HG03439 (cell line): ENCODE measurements at regions not wholly inside any gene's neighbourhood (a gene's known extent, or its start where the extent isn't known, plus 50 kb on each side); places are given as distances from the start of the nearest gene placed in this dataset.

Experiments
- ATAC-seq: cut with Tn5 transposase; IDR thresholded peaks from one replicate; pipeline ENCODE4 v1.9.1; 2021; ENCODE audit warnings: mild to moderate bottlenecking, moderate library complexity; ENCODE audit not compliant: unreplicated experiment

DNA sequence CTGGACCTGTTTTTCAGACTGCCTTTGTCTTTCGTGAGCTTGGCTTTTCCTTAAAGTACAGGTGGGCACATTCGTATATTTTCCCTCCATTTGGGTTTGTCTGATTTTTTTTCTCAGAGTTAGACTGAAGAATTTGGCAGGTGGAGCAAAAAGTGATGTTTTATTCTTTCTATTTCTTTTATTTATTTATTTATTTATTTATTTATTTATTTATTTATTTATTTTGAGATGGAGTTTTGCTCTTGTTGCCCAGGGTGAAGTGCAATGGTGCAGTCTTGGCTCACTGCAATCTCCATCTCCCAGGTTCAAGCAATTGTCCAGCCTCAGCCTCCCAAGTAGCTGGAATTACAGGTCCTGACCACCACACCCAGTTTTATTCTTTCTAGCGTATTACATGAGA, 1805.1 kb upstream of the WWC1 start:
- ATAC-seq, result no peak

DNA sequence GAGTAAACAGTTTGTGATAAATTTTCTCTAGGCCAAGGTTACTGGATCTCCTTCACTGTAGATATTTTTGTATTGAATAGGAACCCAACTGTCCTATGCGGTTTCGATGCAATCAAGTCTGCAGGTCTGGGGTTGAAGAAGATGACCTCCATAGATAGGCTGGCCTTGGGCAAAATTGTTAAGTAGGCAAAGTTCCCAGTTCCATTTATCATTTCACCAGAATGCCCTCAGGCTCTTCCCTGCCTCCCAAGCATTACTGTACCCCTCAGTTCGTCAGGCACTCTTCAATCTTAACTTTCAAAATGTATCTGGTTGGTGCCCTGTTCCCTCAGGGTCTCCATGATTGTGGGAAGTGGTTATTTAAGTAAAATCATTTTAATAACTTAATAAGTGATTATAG, 1802.9 kb upstream of the WWC1 start:
- ATAC-seq, result no peak

GRCh38 chr5:166493040-166493439, 1798.4 kb upstream of the WWC1 start:
- ATAC-seq, result no peak

GRCh38 chr5:166493612-166494011, 1797.8 kb upstream of the WWC1 start:
- no peak for ATAC-seq

- ATAC-seq, result no peak
Measured at GRCh38 chr5:166497496-166498104, 1793.8 kb upstream of the WWC1 start.

DNA sequence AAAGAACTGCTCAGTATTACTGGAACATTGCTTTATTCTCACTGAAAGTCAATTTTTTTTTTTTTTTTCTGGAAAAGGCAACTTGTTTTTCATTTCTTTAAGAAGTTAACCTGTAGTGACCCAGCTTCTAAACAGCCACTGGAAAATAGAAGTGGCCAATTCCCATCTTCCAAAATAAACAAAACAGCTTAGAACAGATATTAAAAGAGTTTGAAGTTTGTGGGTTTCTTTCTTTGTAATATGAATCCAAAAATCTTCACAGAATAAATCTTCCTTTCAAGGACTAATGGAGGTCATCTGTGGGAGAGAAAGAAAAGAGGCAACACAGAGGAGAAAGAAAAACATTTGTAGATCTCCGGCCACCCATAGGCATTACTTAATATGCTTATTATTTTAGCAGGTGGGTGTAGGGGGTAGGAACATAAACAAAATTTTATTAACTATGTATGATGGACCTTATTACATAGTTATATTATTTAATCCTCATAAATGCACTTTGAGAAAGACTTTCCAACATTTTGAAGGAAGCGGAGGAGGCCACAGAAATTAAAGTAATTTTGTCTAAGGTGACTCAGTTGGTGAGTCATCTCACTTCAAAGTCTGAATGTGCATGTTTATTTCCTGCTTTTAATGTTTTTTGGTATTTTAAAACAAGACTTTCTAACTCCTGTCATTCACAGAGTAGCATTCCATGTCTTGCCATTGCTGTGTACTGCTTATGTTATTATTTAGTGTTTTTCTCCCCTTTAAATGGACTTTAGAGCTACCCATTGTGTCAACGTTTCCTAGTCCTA, 1791.8 kb upstream of the WWC1 start:
- no peak for ATAC-seq

DNA sequence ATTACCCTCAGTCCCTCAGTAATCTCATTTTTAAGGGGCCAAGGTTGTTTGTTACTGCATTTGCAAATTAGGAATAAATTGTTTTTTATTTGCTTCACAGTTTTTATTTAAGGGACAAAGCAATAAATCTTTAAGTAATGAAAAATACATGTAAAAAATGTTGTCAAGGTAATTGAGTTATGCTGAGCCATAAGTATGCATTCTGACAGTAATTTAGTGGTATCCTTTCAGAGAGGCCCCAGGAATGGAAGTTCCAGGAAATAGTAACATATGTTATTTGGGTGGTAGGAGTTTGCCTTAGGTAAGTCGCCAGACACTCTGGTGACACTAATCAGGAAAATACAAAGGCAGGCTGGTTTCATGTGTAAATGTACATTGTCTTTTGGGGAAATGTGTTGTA, 1787.9 kb upstream of the WWC1 start:
- no peak for ATAC-seq

DNA sequence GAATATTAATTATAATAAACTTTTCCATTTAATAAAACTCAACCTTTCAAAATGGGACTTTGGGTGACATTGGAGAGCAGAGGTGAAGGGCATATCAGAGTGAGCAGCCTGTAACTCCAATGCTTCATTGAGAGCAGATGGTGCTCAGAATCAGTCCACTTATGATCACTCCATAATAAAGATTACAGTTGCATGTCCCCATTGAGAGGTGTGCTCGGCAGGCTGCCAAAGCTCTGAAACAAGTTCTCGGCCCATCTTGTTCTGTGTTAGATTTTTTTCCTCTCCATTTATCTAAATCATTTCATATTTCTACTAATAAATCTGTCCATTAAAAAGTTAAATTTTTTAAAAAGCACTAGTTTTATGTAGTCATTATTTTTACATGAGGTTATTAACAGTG, 1786.4 kb upstream of the WWC1 start:
- no peak for ATAC-seq

DNA sequence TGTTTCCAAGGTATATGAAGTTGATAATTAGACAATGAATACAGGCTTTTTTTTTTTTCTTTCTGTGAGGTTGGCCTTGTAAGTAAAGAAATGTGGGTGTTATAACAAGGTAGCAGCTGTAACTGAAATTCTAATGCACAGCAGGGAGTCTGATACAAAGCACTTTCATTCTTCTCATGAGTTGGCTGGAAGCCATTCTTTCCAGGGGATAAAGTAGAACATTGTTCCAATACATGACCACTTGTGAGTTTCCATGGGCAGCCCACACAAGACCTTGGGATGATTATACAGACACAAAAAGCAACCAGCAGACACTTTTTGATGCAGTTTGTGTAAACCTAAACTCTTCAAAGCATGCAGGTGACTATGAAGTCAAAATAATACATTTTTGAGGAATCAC, 1785.9 kb upstream of the WWC1 start:
- no peak for ATAC-seq

- no peak for ATAC-seq
Measured at GRCh38 chr5:166507810-166508425, 1783.5 kb upstream of the WWC1 start.

GRCh38 chr5:166509085-166509484, 1782.4 kb upstream of the WWC1 start:
- ATAC-seq, result no peak

DNA sequence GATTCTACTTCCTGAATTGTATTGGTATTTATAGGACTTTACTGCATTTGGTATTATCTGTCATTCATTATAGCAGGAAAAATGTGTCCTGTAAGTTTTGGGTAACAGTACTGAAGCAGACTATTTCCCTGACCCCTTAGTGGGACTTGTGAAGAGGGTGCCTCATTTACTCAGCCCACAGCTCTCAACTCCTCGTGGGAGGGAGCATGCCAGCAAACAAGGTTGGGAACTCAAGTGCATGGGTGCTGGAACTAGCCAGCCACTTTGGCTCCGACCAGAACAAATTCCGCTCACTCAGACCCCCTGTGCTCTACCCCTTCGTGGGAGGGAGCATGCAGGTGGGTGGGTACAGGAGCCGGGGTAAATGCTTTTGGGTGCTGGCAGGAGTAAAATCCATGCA, 1773.5 kb upstream of the WWC1 start:
- ATAC-seq, result no peak

- ATAC-seq, result no peak
Measured at GRCh38 chr5:166523206-166523605, 1768.2 kb upstream of the WWC1 start.

- no peak for ATAC-seq
Measured at GRCh38 chr5:166529200-166529599, 1762.2 kb upstream of the WWC1 start.

DNA sequence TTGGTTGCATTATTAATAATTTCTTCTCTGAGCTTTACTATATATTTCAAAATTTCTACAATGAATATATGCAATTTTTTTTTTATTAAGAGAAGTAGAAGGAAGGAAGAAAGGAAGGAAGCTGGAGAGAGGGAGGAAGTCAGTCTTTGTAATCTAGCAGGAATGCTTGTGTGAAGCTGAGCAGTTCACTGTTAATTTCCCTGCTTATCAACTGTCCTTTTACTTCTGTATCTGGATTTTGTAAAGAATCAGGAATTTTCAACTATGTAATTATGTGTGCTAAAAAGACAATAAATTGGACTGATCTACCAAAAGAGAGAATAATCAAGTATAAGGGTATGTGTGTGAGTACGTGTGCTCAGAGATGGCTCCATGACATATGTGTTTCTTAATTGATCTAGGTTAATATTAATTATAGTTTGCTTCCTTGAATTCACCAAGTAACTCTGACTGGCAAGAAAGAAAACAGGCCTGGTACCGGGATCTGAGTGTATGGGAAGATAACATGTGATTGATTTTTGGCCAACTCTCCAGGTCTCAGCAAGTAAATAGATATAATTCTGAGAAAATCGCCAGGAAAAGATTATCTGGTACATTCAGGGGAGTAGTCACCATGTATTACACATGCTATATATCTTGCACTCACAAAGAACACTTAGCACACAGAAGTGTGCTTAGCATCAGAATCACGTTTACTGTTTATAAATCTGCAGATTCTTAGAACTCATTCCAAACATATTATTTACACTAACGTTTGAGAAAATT, 1758.8 kb upstream of the WWC1 start:
- ATAC-seq, result no peak

- no peak for ATAC-seq
Measured at GRCh38 chr5:166535641-166536040, 1755.8 kb upstream of the WWC1 start.

DNA sequence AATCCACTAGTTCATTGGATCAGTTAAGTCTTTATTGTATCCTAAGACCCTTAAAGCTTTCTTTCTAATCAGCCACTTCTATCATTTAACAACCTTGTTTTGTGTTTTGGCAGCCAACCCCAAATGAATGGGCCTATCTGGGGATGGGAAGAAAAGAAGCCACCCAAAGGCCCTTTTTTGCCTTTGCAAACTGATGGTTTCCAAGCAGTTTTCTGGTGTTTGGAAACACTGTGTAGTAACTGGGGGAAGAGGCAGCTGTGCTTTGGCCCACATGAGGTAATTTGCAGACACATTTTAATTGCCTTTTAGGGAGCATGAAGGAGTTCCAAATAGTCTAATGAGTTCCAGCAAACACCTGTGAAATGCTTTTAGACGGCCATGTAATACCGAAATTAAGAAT, 1751.3 kb upstream of the WWC1 start:
- no peak for ATAC-seq

GRCh38 chr5:166551384-166551783, 1740.1 kb upstream of the WWC1 start:
- no peak for ATAC-seq

DNA sequence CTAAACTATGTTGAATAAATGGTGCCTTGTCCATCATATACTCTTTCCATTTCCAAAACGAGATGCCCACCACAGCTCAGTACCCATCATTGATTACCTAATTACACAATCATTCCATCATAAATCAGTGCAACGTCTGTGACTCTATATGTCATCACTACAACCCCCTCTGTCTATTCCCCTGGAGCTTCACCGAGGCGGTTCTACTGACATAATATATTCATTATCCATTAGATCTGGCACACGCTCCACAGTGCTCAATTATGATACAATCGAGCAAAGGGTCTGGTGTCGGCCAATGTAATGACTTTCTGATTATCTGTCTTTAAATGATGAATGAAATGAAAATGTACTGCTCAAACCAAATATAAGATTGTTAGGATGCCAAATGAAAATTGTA, 1737.7 kb upstream of the WWC1 start:
- ATAC-seq, result no peak

DNA sequence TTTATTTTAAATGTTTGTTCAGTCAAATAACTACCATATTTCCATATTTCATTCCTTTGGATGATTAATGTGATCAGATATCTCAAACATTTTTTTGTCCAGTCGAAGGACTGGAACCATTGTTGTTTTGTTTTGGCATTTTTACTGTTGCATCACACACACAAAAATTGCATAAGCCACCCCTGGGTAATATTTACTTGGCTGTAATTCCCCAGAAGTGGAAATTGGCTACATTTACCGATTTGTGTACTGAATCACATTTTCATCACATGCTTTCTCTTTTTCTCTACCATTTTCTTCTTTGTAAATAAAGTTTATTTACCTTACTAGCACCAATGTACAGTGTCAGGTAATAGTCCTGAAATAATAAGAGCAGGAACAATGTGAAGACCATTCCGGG, 1729.7 kb upstream of the WWC1 start:
- no peak for ATAC-seq

GRCh38 chr5:166562246-166562645, 1729.2 kb upstream of the WWC1 start:
- no peak for ATAC-seq

- ATAC-seq, result no peak
Measured at GRCh38 chr5:166566725-166567124, 1724.7 kb upstream of the WWC1 start.
